A549 (cell line): ENCODE measurements at regions not wholly inside any gene's neighbourhood (a gene's known extent, or its start where the extent isn't known, plus 50 kb on each side); places are given as distances from the start of the nearest gene placed in this dataset.
A peak's percentile ranks its signal among the peaks of the same experiment; 100 is the strongest.

Experiments used
- ATAC-seq, 2 experiments: fragments of 200-7000 bp in 1 of 2; fragments of >200 bp in 1 of 2; cut with Nextera tagmentation in 1 of 2; cut with Tn5 transposase in 1 of 2; 3 replicates each; pipeline versions ENCODE4 v1.8.0 to v1.9.1; 2018 to 2020; ENCODE audit warnings: mild to moderate bottlenecking in 1 of 2, moderate library complexity in 1 of 2
- CTCF ChIA-PET: fragments of 300-600 bp; sonication (Branson Sonifier 250); formaldehyde crosslinking; extraction: SDS; loops from one replicate; lab custom pipeline; 2021; ENCODE audit warnings: antibody characterized with exemption, inconsistent platforms; lab: Yijun Ruan, JAX
- POLR2A ChIA-PET: fragments of 350-600 bp; formaldehyde crosslinking; extraction: SDS; loops from one replicate; lab custom pipeline; 2021; ENCODE audit warnings: antibody characterized with exemption, inconsistent platforms; lab: Yijun Ruan, JAX
- DNase-seq, 2 experiments: peaks; one replicate each; pipeline versions ENCODE4 v3.0.0 to v3.0.0-alpha.2; 2011 to 2016; ENCODE audit warnings: low read depth in 1 of 2, low spot score in 1 of 2
- FAIRE-seq: peaks from 2 replicates; lab custom pipeline; 2011; peaks lifted over from hg19 to GRCh38; lab: Jason Lieb, UNC
- H3K27ac ChIP-seq, 2 experiments: fragments of >200 bp; sonication (Bioruptor Twin); formaldehyde crosslinking; 3 replicates each; pipeline ENCODE4 v1.5.1; 2016 to 2017
- H3K4me1 ChIP-seq: fragments of >200 bp; sonication (Bioruptor Twin); formaldehyde crosslinking; 3 replicates; pipeline ENCODE4 v1.6.1; 2016
- H3K4me2 ChIP-seq: fragments of >200 bp; sonication (Bioruptor Twin); formaldehyde crosslinking; 3 replicates; pipeline ENCODE4 v1.6.1; 2016
- H3K4me3 ChIP-seq: fragments of >200 bp; sonication (Bioruptor Twin); formaldehyde crosslinking; 3 replicates; pipeline ENCODE4 v1.5.1; 2016
- H3K9me3 ChIP-seq: fragments of >200 bp; sonication (Bioruptor Twin); formaldehyde crosslinking; 3 replicates; pipeline ENCODE4 v1.6.1; 2016
- ATOH8 ChIP-seq: fragments of 250-450 bp; sonication (Bioruptor Pico); IDR thresholded peaks from 2 replicates; pipeline ENCODE4 v1.5.0; 2020; ENCODE audit warnings: low read depth, mild to moderate bottlenecking, moderate library complexity
- ELK1 ChIP-seq: fragments of 150-350 bp; IDR thresholded peaks from 2 replicates; pipeline ENCODE4 v1.6.1; 2014; ENCODE audit warnings: low read depth, mild to moderate bottlenecking, low read length
- ESRRA ChIP-seq: fragments of 150-350 bp; IDR thresholded peaks from 2 replicates; pipeline ENCODE4 v1.6.1; 2014; ENCODE audit warnings: mild to moderate bottlenecking, low read length, borderline replicate concordance
- JUNB ChIP-seq: fragments of >200 bp; sonication (Bioruptor Twin); formaldehyde crosslinking; IDR thresholded peaks from 2 replicates; pipeline ENCODE4 v1.6.1; 2016
- KDM1A ChIP-seq: fragments of 200-600 bp; sonication (generic); IDR thresholded peaks from 2 replicates; pipeline ENCODE4 v1.6.1; 2016; ENCODE audit warnings: low read depth, mild to moderate bottlenecking
- MAZ ChIP-seq: fragments of 150-350 bp; IDR thresholded peaks from 2 replicates; pipeline ENCODE4 v1.6.1; 2014; ENCODE audit warnings: antibody characterized with exemption, low read depth, low read length, borderline replicate concordance
- NPAS2 ChIP-seq: fragments of 250-450 bp; sonication (Bioruptor Pico); IDR thresholded peaks from 2 replicates; pipeline ENCODE4 v1.8.0; 2022; ENCODE audit warnings: mild to moderate bottlenecking, moderate library complexity, borderline replicate concordance
- RCOR1 ChIP-seq: fragments of 150-350 bp; IDR thresholded peaks from 2 replicates; pipeline ENCODE4 v1.6.1; 2014; ENCODE audit warnings: antibody characterized with exemption, low read length, low read depth
- REST ChIP-seq: fragments of 200-600 bp; sonication (generic); IDR thresholded peaks from 2 replicates; pipeline ENCODE4 v1.6.1; 2016; ENCODE audit warnings: antibody characterized with exemption, mild to moderate bottlenecking, moderate library complexity
- SREBF2 ChIP-seq: fragments of 450-650 bp; IDR thresholded peaks from 2 replicates; pipeline ENCODE4 v1.6.1; 2014; ENCODE audit warnings: mild to moderate bottlenecking, moderate library complexity
- TP53 ChIP-seq: fragments of 250-450 bp; sonication (Bioruptor Pico); IDR thresholded peaks from 2 replicates; pipeline ENCODE4 v1.5.0; 2021; ENCODE audit warnings: mild to moderate bottlenecking, moderate library complexity
- ZSCAN20 ChIP-seq: fragments of 250-450 bp; sonication (Bioruptor Pico); IDR thresholded peaks from 2 replicates; pipeline ENCODE4 v1.8.0; 2022; ENCODE audit warnings: mild to moderate bottlenecking, moderate library complexity
- WGBS: methylation state at CpG from one replicate; pipeline ENCODE4 v1.1.6; 2017; ENCODE audit errors: missing lambda C conversion rate; 5-methylcytosine and 5-hydroxymethylcytosine counted together

GRCh38 chr10:36583690-36584089 is 541.7 kb upstream of the ANKRD30A start:
- ChIA-PET CTCF (no interaction called here), POLR2A (no interaction called here)
- H3K4me1 ChIP-seq, result no peaks in the 10 kb centered on the region
- FAIRE-seq, result no peak
- H3K4me2 ChIP-seq, result no peak overlapping the region
- no peaks in the 10 kb centered on the region for H3K9me3 ChIP-seq
- TF ChIP-seq ESRRA (no peak), SREBF2 (no peak)
- DNase-seq, result no peak
- no peak for ATAC-seq
- no peak overlapping the region for H3K27ac ChIP-seq
- no peak overlapping the region for H3K4me3 ChIP-seq

- TF ChIP-seq TP53 (no peak), RCOR1 (no peak), ELK1 (no peak)
- ChIA-PET POLR2A (no interaction called here), CTCF (no interaction called here)
- FAIRE-seq (no peak), DNase-seq (no peak), ATAC-seq (no peak)
- Histone ChIP-seq H3K9me3 (no peaks in the 10 kb centered on the region), H3K4me1 (no peaks in the 10 kb centered on the region), H3K4me3 (no peak overlapping the region), H3K4me2 (no peak overlapping the region), H3K27ac (no peak overlapping the region)
- WGBS, result 51% methylated on average over 2 of the region's 2 CpGs
These were observed 544.2 kb upstream of the ANKRD30A start for GRCh38 chr10:36581237-36581636.

GRCh38 chr10:36578306-36578705 is 547.1 kb upstream of the ANKRD30A start:
- H3K9me3 ChIP-seq, result 0 out of 3 replicates have a peak, but pooled peaks cover 5% of the 10 kb centered on the region
- ChIA-PET POLR2A (no interaction called here), CTCF (interaction anchor here (0.6 kb wide), 1 partner anchor 515 kb away, joined by 3 read pairs; no protein-coding TSS in a partner anchor)
- H3K4me2 ChIP-seq, result no peak overlapping the region
- DNase-seq (peak in 1 of 2 experiments; percentile 14), ATAC-seq (peak in 1 of 2 experiments; percentile 53; a peak in 2 of 6 replicates), FAIRE-seq (no peak)
- no peak overlapping the region for H3K4me3 ChIP-seq
- H3K27ac ChIP-seq, result no peak overlapping the region; a peak in 1 of 6 replicates
- H3K4me1 ChIP-seq, result no peaks in the 10 kb centered on the region
- no peak for TF ChIP-seq ELK1
- 0 out of 2 replicates have a peak, but pooled peaks have one; percentile 17 for TF ChIP-seq JUNB
- TF ChIP-seq ATOH8 (CRISPR knock-in tag), result no peak
- 32% methylated on average over 5 of the region's 5 CpGs for WGBS

GRCh38 chr10:36577126-36577525 is 548.3 kb upstream of the ANKRD30A start:
- ChIA-PET CTCF (no interaction called here), POLR2A (no interaction called here)
- H3K4me2 ChIP-seq, result no peak overlapping the region
- no peak overlapping the region for H3K27ac ChIP-seq
- no peak for DNase-seq
- H3K9me3 ChIP-seq, result 0 out of 3 replicates have a peak, but pooled peaks cover 5% of the 10 kb centered on the region
- H3K4me3 ChIP-seq, result no peak overlapping the region
- H3K4me1 ChIP-seq, result no peaks in the 10 kb centered on the region
- 26% methylated on average over 1 of the region's 1 CpG for WGBS
- no peak for FAIRE-seq
- TF ChIP-seq ZSCAN20 (no peak), TP53 (no peak), NPAS2 (CRISPR knock-in tag) (no peak), REST (no peak), KDM1A (no peak), MAZ (no peak)
- ATAC-seq, result no peak
